HG03103 (cell line): ENCODE measurements at regions not wholly inside any gene's neighbourhood (a gene's known extent, or its start where the extent isn't known, plus 50 kb on each side); places are given as distances from the start of the nearest gene placed in this dataset.

Experiments
- ATAC-seq: cut with Tn5 transposase; IDR thresholded peaks from one replicate; pipeline ENCODE4 v1.9.1; 2021; ENCODE audit warnings: low read depth; ENCODE audit not compliant: unreplicated experiment

DNA sequence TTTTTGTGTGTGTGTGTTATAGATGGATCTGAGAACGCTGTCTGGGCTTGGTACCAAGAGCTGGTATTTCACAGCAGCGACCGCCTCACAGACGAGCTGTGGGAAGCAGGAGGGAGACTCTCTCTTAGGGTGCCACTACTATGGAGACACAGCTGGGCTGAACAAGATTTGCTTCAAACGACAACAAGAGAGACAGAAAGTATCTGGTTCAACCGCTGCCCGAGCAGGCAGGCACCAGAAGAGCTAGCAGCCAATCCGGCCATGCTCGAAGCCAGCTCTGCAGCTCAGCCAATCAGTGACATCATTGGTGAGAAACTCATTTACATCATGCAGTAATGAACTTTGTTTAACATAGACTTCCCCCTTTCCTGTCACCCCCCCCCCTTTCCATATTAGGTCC lies 341.3 kb downstream of the USP25 start:
- no peak for ATAC-seq

DNA sequence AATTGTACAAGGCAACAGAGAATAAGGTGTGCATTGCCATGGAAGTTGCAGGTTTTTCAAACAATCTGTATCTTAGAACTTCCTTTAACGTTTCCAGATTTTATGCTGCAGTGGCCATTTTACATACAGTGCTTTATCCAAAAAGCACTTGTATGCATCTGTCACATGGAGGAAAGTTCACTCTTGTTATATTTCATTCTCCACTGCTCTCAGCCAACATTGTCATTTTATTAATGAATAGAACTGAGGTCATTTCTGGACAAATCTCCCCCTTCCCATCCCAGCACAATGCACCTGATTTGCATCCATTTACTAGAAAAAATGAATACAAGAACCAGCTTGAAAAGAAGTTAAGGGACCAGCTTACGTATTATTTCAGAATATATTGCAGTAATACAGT lies 342.0 kb downstream of the USP25 start:
- no peak for ATAC-seq

DNA sequence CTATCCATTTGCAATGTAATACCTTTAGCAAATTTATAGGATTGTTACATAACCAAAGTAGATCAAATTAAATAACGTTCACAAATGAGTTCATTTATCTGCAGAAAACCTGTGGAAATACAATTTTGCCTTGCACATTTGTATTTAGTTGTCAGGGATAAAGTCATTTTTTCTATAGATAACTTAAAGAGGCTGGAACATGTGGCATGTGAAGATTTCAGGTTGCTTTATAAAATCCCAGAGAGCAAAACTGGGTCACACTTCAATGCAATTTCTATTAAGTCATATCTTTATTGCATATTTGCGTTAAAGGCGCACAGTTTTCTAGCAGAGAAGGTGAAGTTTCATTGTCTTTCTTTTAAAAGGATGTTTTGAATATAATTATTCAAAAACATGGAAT lies 342.4 kb downstream of the USP25 start:
- no peak for ATAC-seq

DNA sequence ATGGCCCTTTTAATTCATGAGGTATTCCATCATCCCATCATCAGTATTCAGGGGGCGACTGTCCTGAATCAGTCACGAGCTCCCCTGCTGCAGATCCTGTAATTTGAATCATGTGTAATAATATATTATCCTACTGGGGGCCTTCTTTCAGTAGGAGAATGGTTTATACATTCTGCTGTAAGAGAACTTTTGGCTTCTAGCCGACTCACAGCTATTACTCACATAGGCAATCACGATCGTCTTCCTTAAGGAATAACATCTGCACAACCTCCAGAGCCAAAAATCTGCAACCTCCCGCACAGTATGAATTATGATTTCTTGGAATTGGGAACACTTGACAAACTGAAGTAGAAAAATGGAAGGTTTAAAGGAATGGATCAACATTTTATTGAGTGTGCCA lies 343.0 kb downstream of the USP25 start:
- no peak for ATAC-seq

DNA sequence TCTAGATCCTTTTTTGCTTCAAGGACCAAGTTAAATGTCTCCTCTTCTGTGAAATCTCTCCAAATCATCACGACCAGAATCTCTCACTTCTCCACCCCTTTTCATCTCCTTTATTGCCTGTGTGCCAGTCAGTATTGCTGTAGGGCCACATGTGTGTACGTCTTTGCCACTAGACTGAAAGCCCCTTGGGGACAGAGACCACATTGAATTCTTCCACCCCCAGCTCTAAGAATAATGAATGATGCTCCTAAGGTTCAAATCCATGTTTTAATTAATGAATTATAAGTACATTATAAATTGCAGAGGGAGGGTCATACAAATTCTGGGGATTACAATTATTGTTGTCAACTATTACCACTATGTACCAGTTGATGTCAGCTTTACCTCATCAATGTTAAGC lies 343.8 kb downstream of the USP25 start:
- ATAC-seq: no peak

DNA sequence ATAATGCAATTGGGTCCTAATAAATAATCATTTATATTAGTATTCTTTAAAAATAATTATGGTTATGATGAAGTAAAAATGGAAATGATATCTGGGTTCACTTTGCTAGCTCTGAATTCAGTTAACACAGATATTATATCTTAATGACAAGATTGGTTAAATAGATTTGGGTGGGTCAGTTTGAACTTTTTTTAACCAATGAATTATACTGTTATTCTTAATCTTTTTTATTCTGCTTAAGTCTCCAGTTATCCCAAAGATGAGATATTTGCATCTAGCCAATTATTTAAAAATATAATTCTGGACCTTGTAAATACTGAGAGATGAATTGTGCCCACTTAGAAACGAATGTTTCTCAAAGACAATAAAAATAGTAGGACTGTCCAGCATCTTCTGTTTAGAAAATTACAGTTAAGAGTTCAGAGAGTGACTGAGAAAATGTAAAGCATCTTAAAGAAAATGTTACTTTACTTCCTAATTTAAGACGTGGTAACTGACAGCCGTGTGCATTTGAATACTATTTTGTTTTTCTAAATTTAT lies 345.2 kb downstream of the USP25 start:
- no peak for ATAC-seq

DNA sequence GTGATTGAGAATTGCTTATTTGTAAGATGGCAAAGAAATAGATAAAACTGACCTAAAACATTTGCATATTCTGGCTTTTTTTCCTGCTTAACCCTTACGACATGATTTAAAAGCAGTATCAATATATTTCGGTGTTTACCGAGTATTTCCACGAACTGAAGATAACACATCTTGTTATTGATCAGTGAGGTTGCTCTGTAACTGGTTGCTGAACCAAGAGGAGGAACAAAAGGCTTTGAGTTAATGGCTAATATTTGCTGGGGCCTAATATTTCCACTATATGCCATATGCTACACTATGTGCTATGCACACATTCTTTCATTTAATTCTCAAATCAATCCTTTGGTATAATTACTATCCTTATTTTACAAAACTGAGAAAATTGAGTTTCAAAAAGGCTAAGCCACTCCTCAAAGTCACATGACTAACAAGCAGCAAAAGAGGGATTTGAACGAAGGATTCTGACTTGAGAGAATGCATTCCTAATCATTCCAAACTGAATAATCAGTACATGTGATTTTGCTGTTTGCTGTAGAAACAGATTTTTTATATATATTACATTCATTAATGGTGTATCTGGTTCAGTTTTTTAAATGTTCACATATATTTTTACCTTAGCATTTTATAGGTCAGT lies 346.0 kb downstream of the USP25 start:
- ATAC-seq: no peak

DNA sequence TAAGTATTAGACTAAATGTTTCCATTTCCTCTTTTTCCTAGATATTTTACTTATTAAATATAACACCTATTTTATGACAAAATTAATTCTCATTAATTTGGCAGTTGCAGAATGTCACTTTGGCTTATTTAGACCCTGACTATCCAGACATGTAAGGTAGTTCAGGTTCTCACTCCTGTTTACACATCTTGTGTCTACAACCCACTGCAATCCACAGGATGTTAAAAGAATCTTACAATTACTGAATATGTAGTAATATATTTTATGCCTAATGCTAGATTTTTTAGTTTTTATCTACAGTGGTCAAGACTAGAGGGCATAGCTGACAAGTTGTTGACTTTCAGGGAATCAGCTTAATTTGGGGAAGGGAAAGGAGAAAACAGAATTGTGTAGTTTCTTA lies 346.7 kb downstream of the USP25 start:
- no peak for ATAC-seq

DNA sequence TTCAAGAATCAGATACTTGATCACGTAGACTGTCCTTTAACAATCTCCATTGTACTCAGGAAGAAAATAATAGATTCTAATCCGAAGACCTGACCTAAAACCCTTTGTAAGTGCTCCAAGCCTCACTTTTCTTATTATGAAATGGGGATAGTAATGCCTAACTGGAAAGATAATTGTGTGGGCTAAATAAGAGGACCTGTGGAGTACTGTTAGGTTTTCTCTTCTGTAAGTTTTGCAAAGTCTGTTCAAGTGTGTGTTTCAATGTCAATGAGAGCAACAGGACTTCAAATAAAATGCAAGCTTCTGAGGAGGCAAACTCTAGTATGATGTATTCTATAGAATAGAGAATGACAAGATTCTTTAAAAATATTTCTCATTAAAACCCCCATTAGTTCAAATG lies 348.6 kb downstream of the USP25 start:
- ATAC-seq: no peak

DNA sequence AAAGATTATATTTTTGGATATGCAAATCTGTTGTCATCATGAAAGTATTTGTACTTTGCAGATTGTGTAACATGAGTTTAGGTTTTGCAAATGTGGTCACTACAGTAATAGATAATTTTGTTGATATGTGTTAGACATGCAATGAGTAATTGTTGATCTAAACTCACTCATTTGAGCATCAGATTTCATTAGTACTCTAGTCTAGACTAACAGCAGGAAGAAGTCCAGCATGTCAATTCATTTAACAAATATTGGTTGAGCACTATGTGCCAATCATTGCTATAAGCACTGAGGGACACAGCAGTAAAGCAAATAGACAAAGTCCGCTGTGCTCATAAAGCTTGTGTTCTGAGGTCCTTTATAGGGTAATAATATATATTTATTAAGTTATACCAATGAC lies 350.0 kb downstream of the USP25 start:
- ATAC-seq: no peak

DNA sequence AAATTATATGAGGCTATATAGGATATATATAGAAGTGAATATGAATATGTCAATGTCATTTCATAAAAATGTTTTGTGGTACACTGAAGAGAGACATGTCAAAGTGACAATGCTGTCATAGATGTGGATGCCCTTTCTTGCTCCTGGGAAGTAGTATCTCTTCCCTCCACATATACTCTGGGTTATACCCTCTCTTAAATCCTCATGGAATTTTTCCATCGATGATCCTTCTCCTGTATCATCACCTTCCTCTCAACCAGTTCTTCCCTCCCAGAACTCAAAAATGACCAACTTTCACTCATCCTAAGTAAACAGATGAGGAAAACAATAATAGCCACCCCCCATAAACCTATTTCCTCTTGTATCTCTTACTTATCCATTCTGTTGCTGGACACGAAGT lies 351.5 kb downstream of the USP25 start:
- ATAC-seq: no peak

DNA sequence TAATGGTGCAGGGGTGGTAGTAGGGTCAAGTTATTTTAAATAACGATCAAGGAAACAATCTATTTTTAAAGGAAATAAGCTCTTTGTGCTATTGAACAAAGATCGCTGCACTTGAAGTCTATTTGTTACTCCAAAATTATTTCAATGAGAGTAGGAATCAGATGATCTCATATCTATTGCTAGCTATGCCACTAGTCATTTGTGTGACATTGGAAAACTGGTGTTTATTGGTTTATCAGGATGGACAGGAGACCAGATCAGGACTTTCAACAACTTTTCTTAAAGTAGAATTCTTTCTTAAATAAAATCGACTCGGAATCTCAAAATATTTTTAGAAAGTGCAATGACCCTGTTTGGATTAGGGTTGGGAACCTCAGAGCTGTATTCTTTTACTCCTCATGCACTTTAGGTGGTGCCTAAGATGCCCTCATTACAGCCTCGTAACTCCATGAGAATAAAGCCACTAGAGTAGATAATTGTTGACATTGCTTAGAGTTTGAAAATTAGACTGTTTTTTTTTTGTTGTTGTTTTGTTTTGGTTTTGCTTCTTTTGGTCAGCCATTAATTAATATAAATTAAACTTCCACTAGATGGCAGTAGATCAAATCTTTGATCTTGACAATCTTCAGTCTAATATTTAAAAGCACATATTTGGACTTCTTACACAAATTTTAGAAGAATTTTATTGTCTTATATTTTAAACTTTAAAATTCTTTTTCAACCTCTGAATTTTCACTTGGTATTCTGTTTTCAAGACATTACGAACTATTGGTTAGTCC lies 352.4 kb downstream of the USP25 start:
- no peak for ATAC-seq

DNA sequence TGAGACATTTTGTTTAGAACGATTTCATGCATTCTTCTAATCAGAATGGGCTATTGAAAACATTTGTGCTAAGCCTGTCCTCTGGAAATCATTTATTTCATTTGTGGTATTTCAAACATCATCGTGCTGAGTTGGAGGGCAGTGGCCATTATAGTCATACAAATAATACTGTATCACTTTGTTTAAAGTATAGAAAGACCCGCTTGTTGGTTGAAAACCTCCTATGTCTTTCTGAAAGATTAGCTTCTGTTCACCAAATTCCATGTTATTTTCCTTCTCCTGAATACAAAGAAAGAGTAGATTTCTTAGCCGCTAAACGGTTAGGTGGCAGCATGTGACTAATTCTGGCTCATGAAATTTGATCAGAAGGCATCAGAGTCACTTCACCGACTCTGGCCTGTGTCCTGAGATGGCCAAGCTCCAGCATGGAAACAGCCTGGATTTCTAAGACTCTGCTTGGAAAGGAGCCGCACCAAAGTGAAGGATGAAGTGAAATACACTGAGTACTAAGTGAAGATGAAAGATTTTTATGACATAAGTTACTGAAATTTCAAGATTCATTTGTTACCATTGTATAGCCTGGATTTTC lies 355.1 kb downstream of the USP25 start:
- ATAC-seq: no peak

DNA sequence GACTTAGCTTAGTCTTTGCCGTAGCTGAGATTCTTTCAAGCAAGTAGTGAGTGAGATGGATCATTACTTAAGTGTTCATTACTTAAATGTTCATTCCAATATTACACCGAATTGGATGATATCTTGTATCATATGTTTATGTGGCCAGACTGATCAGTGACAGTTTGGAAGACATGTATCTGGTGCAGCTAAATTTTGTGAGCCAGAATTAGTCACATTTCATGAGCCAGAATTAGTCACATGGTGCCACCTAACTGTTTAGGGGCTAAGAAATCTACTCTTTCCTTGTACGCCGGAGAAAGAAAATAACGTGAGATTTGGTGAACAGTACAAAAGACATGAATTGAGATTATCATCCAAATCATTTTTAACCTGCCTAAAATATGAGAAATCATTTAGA lies 355.6 kb downstream of the USP25 start:
- ATAC-seq: no peak

DNA sequence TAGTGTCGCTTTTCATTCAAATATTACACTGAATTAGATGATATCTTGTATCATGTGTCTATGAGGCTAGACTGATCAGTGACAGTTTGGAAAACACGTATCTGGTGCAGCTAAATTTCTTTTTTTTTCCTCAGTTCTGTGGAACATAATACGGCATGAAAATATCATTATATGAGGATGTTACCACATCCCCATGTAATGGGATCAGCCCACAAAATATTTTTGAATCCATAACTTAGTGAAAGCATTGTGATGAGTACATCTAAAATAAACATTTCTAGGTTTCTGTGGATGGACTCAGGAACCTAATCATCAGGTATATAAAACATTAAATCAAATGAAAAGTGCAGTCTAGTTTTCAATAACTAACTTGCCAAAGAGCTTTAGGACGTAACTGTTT lies 356.3 kb downstream of the USP25 start:
- ATAC-seq: no peak

DNA sequence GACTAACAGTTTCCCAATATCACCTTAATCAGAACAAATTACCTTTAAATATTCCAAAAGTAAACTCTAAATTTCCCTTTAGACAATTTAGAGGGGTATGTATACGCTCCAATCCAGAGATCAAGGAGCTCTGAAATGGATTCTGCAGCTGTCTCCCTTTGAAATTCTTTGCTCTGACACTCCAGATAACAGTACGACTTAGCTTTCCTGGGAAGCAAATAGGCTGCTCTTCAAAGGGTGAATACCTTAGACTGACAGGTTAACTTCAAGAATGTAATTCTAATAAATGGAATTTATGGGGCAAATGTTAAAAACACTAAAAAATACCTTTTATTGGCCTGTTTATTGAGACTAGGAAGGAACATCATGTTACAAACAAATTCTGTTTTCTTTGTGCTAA lies 357.2 kb downstream of the USP25 start:
- ATAC-seq: no peak

DNA sequence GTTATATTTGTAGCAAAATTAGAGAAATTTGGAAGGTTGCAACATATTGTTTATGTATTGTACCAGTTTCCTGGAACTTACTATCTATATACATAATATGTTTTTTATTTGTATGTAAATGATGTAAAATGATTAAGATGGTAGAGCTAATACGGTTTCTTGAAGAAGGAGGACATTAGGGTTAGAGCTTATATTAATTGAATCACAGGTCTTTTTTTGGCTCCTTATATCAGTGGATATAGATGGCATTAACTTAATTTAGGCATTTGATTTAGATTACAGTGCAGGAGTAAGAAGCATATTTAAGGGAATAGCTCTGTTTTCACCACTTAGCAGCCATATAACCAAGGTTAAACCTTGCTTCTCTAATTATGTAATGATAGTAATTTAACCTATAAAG lies 357.7 kb downstream of the USP25 start:
- no peak for ATAC-seq

DNA sequence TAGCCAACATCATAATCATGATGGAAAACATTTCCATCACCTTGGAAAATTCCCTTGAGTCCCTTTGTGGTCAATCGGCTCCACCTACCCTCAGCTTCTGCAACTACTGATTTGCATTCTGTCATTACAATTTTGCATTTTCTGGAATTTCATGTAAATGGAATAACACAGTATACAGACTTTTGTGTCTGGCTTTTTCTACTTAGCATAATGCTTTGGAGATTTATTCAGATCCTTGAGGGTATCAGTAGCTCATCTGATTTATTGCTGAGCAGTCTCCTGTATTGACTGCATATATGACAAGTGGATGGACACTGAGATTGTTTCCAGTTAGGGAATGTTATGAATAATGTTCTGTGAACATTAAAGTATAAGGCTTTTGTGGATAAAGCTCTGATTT lies 358.3 kb downstream of the USP25 start:
- no peak for ATAC-seq

DNA sequence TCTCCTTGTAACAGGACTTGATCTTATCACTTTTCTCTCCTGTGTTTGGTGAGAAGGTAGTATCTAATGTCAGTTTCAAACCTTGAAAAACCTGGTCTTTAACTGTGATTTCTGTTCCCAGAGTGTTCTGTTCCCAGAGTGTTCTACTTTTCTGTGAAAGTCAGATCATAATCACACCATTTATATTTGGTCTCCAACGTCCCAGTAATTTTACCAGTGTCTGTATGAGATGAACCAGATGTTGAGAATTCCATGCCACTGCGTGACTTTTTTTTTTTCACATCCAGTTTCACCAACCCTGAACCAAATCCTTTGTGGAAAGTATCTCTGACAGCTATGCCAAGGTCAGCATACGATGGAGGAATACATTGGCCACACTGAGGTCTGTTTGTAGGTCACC lies 365.2 kb downstream of the USP25 start:
- ATAC-seq: no peak

DNA sequence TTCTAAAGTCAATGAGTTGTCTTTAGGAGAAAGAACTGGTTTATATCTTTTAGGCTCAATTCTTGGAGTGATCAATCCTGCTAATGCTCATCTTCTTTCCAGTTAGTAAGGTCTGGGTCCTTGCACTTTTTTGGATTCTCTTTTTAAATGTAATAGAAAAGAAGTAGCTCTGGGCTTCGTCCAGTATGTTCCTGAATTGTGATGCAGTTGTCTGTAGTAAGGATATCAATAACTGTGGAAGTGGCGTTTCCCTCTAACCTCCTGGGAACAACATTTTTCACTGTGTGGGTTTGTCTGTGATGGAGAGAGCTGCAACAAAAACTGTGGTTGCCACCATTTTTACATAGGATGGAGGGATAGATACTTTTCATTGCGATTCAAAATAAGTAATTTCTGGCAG lies 367.2 kb downstream of the USP25 start:
- no peak for ATAC-seq

DNA sequence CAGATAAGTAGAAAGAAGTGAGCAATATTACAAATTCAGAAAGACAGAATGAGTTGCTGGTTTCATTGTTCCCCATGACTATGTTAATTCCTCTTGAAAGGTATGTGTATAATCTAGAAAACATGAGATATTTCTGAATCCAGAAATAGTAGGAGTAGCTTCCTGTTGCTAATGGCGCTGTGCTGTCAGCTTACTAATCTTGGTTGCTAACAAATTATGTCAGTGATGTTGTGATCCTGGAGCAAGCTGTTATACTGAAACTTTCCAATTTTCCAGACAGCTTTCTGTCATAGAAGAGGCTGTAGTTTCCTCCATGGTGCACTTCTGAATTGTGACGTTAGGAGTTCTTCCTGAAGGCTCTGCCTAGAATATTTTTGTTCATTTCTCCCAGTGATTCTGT lies 372.3 kb downstream of the USP25 start:
- no peak for ATAC-seq

DNA sequence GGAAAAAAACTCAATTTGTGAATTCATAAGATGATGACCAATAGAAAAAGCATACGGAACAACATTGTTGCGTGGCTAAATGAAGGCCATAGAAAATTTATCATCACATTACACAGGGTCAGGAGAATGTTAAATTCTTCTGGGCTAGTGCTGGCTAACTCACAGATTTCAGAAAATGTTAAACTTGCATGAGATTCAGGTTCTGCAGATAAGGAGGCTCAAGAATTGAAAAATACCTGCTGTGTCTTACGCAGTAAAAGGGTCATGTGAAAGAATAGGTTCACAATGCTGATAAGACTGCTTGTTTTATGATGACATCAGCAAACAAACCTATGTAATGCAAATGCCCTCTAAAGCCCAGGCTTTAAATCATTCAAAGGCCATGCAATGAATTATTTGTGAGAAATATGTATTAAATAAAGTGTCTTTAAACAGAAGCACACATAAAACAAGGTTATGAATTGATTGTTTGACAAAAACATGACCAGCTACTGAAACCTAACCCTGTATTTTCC lies 378.8 kb downstream of the USP25 start:
- ATAC-seq: no peak
